Stimulated activated CD4-positive, alpha-beta T cell treated with anti-CD3 and anti-CD28 coated beads, Interleukin-15, amount 100 ng/mL, for 48 hours (primary cell): ENCODE measurements at regions not wholly inside any gene's neighbourhood (a gene's known extent, or its start where the extent isn't known, plus 50 kb on each side); places are given as distances from the start of the nearest gene placed in this dataset.

Source experiments
- DNase-seq, 2 donors: peaks; one replicate each; pipeline ENCODE4 v3.0.0-alpha.2; 2020; ENCODE audit warnings: low read depth in 2 of 2

- no peak for DNase-seq
These were observed 72.3 kb upstream of the LHX1 start for GRCh38 chr17:36864827-36865430.

- DNase-seq, result no peak
These were observed 69.4 kb upstream of the LHX1 start for GRCh38 chr17:36867716-36868341.

- DNase-seq, result no peak
These were observed 68.5 kb upstream of the LHX1 start for GRCh38 chr17:36868777-36869176.

GRCh38 chr17:36869441-36869840 lies 67.8 kb upstream of the LHX1 start:
- DNase-seq, result no peak

- DNase-seq, result no peak
These were observed 67.2 kb upstream of the LHX1 start for GRCh38 chr17:36869856-36870719.

GRCh38 chr17:36870720-36870999 lies 66.6 kb upstream of the LHX1 start:
- DNase-seq, result no peak

GRCh38 chr17:36875698-36876293 lies 61.5 kb upstream of the LHX1 start:
- no peak for DNase-seq

GRCh38 chr17:36876966-36877365 lies 60.3 kb upstream of the LHX1 start:
- no peak for DNase-seq

GRCh38 chr17:36877771-36878170 lies 59.5 kb upstream of the LHX1 start:
- no peak for DNase-seq

- no peak for DNase-seq
These were observed 59.1 kb upstream of the LHX1 start for GRCh38 chr17:36878216-36878615.

GRCh38 chr17:36879027-36879426 lies 58.2 kb upstream of the LHX1 start:
- DNase-seq, result no peak

- no peak for DNase-seq
These were observed 57.6 kb upstream of the LHX1 start for GRCh38 chr17:36879624-36880131.

GRCh38 chr17:36880268-36880905 lies 56.9 kb upstream of the LHX1 start:
- no peak for DNase-seq

GRCh38 chr17:36881323-36881722 lies 56.0 kb upstream of the LHX1 start:
- no peak for DNase-seq

GRCh38 chr17:36884495-36885152 lies 52.7 kb upstream of the LHX1 start:
- DNase-seq, result no peak

GRCh38 chr17:36885153-36885735 lies 52.0 kb upstream of the LHX1 start:
- no peak for DNase-seq

GRCh38 chr17:36885771-36886377 lies 51.4 kb upstream of the LHX1 start:
- no peak for DNase-seq
